Muscle of arm (tissue), 1 donor: ENCODE measurements at regions not wholly inside any gene's neighbourhood (a gene's known extent, or its start where the extent isn't known, plus 50 kb on each side); places are given as distances from the start of the nearest gene placed in this dataset.
"Not testable (repeated sequence)": the region's sequence is repeated elsewhere in the genome, so short reads cannot be mapped to it uniquely, and the experiment has no call there.

ENCODE experiments used
- DNase-seq: peaks from one replicate; pipeline ENCODE4 v3.0.0-alpha.2; 2013

DNA sequence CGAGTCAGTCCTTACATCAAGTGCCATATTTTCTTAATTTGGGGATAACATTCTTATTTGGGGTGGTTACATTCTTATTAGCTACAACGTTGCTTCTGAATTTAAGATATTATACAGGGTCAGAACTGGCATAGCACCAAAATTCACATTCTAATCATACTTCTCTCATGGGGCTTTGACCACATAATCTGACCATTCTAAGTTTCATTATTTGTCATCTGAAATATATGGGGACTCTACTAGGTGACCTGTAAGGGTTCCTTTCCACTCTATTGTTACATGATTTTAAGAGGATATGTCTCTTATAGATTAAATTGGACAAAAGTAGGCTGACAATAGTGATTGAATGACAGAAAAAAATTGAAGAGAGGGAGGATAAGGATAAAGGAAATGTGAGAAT, 536.5 kb downstream of the KCTD12 start:
- no peak for DNase-seq

DNA sequence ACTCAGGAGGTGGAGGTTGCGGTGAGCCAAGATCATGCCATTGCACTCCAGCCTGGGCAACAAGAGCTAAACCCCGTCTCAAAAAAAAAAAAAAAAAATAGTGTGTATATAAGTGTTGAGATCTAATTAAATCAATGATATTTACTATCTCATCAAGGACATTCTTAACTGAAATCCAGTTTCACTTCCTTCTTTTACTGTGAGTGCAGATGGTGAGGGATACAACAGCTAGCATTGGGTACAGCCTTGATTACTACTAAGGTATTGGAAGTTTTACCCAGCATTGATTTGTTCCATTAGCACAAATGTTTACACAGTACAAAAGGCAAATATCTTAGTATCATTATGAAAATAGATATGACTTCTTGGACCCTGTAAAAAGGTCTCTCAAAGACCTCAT, 546.6 kb downstream of the KCTD12 start:
- no peak for DNase-seq

DNA sequence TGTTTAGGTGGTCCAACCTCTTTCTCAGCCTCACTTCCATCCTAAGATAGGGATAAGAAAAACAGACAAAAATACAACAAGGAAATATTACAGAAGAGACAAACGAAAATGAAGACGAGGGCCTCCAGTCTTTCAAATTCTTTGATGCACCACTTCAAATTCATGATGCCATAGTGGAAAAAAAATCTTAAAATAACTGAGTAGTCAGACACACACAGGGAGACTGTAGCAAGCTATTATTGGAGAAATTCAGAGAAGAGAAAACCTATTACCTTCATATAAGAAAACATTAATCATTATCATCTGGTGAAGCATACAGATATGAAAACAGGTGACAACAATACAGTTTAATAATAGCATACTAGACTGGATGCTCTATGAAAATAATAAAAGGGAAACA, 548.2 kb downstream of the KCTD12 start:
- DNase-seq, result no peak

DNA sequence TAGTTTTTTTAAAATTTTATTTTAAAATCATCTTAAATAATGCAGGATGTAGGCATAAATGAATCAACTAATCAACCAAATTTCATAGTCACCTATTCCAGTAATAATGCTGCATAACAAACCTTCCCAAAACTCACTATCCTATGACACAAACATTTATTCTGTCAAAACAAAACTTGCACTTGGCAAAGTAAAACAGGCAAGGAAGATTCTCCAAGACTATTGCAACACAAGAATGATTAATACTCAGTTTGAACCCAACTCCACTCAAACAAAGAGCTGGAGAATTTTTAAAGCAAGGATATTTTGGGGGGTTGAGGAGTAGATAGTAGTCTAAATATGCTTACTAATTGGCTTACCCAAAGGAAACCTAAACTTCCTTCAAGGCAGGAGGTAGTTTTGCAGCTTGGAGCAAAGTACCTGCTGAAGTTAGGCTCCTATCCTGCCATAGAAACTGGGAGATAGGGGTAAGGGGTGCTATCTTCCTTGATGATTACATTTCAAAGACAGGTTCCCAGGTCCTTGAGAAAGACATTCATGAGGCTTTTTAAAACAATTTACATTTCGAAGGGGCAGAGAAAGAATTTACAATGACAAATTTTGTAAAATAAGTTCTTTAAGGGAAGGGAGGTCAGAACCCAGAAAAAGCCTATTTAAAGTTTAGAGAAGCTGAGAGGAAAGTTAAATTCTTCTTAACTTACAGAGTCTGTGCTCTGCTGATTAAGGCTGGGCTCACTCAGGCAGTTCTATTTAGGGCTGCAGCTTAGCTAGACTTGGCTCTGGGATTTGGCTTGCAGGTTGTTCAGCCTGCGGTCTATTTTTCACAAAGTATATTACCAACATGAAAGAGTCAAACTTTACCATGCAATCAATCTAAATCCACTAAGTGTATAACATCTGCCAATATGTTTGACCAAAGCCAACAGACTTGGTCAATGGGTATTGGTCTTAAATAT, 549.0 kb downstream of the KCTD12 start:
- DNase-seq, result no peak

DNA sequence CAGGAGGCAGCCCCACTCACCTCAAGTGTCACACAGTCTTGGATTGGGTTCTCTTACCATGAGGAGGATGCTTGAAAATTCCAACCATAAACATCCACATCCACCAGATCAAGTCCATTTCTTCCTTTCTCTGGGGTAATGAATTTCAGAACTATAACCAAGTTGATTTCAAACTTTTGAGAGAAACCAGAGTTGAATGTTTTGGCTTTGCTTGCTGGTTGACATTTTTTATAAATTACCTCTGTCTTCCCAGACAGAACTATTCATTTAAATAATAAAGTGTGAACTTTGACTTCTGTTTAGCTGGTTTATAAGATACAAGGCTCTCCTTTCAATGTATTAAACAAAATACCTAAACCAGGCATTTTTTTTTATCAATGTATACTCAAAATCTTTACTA, 550.7 kb downstream of the KCTD12 start:
- DNase-seq, result no peak

DNA sequence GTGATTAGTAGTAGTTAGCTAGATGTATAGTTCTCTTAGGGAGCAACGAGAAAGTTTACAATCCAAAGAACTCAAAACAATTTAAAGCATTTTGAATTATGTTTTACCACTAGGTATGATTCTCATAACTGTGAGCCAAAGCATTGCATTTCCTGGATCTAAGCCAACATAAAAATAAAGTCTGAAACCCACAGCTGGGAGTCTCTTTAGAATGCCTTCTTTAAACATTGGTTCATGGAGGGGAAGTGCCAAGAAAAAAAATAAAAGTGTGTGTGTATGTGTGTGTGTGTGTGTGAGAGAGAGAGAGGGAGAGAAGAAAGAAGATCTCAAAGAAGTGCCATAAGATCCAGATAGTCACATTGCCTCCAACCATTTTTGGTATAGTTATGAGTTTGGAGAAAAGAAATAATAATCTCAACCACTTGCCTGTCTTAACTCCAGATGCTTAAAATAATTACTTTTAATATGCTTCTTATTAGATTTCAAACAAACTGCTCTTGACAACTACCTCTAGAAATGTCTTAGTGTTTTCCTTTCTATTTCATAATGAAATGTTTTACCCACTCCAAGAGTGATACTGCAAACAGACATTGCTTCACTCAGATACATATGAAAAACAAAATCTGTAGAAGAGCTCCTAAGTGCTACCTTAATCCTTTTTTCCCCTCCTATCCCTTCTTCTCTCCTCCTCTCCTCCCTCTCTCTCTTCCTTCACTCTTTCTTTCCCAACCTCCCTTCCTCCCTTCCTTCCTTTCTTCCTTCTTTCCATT, 554.1 kb downstream of the KCTD12 start:
- DNase-seq, result peak; percentile 43

DNA sequence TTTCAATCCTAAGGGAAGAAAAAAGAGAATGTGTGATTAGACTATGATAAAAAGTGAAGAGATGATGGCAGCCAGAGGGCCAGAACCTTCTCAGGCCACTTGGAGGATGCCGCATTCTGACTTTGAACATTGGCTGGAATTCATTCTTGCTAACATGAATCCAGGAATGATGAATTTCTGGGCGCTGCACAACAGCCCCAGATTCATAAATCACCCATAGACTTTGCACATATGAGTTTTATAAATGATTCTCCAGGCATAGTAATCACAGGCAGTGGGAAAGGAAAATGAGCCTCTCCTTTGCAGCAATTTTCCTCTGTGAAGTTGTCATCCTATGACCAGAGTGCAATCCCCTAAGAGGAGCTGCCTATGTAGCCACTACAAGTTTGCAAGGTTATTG, 555.4 kb downstream of the KCTD12 start:
- peak; percentile 40 for DNase-seq

DNA sequence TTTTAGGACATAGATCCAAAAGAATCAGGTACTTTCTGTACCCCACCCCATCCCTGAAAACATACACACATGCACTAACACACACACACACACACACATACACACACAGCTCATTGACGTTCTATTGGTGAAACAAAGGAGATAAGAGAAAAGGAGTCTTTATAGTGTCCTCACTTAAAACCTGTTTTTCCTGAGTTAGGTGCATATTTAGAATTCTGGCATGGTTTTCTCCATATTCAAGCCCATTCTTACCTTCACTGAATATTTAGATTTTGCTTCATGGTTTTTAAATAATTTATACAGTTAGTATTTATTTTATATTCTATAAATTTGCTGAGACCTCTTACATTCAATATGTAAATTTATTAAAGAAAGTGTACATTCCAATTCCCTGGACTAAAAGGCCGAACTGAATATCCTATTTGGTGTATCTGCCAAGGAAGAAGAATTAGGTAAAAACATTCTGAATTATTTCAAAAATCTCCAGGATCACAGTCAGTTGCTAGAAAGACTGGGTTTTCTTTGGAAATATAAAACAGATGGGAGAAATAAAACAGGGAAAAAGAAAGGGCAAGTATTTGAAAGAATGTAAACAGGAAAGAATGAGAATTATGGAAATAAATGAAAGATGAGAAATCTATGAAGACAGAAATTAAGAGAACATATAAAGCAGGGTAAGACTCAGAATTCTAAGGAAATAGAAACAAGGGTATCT, 556.2 kb downstream of the KCTD12 start:
- DNase-seq, result no peak

DNA sequence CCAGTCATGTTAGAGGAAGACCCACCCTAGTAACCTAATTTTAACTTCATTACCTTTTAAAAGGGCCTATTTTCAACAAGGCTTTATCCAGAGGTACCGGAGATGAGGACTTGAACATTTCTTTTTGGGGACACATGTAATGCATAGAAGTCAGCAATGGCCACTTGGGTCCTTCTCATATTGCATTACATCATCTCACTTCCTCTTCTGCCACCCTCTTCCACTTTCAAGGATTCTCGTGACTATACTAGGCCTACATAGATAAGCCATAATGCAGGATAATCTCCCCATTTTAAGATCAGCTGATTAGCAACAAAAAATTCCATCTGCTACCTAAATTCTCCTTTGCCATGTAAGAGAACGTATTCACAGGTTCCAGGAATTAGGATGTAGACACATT, 557.2 kb downstream of the KCTD12 start:
- no peak for DNase-seq

DNA sequence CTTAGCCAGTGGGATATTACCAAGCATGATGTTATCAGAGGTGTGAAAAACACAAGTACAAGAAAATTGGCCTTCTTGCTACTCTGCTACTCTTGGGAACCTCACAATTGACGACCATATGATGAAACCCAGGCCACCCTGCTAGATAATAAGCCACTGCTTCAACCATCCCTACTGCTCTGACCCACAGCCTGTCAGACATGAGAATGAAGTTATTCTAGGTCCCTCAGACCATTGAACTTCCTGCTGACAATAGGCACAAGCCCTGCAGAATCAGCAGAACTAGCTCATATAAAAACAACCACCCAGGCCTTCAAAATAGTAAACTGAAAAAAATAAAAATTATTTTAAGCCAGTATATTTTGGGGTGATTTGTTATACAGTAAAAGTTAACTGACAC, 559.9 kb downstream of the KCTD12 start:
- no peak for DNase-seq

DNA sequence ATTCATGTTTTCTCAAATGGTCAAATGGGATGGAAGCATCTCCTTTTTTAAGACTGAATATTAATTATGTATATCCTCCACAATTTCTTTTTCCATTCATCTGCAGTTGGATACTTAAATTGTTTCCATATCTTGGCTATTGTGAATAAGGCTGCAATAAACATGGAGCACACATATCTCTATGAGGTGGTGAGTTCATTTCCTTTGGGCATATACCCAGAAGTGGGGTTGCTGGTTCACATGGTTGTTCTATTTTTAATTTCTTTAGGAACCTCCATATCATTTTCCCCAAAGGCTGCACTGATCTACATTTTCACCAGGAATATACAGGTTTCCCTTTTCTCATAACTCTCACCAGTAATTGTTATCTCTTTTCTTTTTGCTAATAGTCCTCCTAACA, 566.3 kb downstream of the KCTD12 start:
- DNase-seq, result no peak

DNA sequence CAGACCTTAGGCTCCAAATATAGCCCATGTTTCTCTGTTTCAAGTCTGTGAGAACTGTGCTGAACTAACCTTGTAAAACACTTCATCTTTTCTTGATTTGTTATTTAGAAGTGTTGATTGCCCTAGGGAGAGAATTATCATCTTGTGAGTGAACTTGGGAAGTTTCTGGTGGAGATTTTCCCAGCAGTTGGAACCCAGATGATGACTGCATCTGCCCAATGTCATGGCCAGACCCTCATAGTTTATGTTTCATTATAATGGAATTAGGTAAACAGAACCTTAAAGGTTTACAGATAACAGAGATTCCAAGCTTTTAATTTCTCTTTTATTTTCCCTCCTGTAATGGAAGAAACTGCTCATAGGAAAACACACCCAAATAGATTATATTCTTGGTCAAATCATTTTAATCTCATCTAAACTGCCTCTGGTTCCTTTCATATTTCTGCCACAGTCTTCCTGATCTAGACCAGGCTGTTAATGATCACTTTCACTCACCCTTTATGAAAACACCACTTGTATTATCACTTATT, 569.1 kb downstream of the KCTD12 start:
- no peak for DNase-seq

DNA sequence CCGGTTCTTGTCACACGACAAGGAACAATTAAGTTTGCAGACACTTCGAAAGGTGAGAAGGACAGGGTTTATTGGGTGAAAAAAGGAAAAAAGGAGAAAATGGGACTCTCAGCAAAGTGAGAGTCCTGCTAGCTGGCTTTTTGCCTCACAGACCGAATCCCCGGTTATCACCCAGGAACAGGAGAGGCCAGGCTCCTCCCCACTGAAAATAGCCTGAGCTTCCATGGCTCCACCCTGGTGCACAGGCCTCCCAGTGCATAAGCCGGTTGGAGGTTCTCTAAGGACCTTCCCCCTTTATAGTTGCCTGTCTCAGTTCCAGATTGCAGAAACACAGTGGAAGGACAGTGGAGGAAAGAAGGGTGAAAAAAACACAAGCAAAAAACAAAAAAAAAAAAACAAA, 571.7 kb downstream of the KCTD12 start:
- DNase-seq, result no peak

DNA sequence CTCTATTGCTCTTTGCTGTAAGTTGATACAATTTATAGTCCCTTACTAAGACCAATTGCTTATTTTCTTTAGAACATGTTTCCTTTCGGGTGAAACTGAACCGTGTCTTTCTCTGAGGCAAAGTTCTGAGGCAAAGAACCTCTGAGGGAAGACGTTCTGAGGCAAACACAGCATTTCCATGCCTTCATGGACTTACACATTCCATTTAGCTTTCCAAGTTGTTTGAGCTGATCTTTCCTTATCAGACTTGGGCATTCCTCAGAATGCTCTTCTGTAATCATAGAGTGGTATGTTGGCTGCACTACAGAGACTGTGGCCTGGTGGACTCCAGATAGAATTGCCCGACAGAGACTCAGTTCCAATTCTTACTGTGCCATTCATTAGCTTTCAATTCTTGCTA, 579.1 kb downstream of the KCTD12 start:
- no peak for DNase-seq

DNA sequence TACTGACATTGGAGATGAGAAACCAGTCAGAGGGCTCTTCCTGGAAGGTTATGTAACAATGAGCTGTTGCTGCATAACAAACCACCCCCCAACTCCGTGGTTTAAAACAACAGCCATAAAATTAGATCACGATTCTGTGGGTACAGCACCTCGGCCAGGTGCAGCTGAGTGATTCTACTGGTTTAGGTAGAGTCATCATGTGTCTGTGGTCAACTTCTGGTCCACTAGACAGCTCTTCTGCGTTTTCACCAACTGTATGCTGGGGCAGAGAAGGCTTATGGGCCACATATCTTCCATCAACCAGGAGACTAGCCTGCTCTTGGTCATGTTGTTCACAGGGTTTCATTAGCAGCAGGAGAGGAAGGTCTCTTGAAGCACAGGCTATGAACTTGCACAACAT, 585.5 kb downstream of the KCTD12 start:
- DNase-seq, result no peak

DNA sequence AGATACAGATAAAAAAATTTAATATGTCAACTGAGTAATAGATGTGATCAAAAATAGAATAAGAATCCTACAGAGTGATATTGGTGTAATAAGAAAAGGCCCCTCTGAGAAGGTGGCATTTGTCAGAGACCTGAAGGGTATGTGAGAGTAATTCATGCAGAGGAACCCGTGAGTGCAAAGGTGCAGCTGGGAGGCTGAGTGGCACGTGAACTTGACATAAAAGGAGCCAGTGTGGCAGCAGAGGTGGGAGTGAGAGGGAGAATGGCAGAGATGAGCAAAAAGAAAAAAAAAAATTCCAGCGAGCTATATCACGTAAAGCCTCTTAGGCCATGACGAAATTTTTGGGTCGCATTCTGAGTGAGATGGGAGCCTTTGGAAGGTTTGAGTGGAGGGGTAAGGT, 588.9 kb downstream of the KCTD12 start:
- DNase-seq, result no peak

DNA sequence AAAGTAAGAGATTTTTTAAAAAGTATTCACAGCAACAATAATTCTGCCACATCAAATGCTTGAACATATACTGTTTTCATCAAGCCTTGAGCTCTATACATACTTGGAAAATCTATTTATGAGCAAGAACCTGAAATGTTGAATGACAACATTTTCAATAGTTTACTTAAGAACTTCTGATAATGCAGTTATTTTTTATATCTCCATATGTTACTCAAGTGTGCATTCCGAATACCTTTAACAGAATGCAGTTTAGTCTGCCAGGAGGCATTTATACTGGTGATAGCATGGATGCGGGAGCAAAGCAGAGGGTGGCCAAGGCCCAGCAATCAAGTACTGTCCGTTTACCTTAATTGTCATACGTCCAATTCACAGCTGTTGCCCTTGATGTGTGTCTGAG, 589.5 kb downstream of the KCTD12 start:
- DNase-seq, result no peak

DNA sequence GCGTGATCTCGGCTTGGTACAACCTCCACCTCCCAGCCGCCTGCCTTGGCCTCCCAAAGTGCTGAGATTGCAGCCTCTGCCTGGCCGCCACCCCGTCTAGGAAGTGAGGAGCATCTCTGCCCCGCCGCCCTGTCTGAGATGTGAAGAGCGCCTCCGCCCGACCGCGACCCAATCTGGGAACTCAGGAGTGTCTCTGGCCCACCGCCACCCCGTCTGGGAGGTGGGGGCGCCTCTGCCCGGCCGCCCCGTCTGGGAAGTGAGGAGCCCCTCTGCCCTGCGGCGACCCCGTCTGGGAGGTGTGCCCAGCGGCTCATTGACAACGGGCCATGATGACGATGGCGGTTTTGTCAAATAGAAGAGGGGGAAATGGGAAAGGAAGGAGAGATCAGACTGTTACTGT, 591.2 kb downstream of the KCTD12 start:
- not testable (repeated sequence) for DNase-seq

DNA sequence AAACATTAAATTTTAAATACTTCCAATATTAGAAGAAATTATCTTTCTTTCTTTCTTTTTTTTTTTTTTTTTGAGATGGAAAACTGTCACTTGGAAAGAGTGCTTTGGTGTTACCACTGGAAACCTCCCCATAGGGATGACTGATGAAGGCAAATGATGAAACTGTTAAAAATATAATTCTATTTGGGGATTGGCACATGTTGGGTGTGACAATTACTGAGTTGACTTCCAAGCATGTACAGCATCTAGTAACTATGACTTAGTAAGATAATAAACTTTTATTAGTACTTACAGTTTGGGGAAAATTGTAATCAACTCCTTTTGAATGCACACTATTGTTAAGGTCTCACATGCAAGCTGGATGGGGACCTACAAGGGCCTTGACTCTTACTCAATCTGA, 592.5 kb downstream of the KCTD12 start:
- no peak for DNase-seq

DNA sequence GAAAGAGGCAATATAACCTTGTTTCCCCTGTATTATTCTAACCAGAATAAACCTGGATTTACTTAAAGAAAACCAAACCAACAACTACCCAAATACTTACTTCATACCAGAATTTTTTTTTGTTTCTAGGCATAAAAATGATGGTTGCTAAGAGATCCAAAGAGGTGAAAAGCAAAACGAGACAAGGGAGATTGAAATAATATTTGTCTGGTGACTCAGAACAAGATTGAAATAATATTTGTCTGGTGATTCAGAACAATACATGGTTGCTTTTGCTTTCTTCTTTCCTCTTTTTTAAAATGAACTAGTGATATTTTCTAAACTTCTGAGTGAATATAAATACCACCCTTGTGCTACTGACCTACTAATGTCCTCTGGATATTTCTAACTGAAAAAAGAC, 592.9 kb downstream of the KCTD12 start:
- DNase-seq, result no peak

DNA sequence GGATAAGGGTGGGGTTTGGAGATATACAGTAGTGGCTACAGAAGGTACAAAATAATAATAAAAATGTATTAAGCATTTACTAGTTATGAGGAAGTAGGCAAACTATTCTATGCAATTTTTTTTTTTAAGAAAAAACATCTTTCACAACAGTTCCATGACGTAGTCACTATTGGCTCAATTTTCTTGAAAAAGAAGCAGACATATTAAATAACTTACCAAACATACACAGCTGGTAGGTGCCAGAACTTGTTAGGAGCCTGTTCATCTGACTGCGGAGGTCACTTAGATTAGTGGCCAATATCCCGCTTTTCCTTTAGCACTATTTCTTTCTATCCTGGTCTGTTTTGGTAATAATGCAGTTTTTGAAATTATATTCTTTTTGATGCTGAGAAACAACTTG, 593.5 kb downstream of the KCTD12 start:
- no peak for DNase-seq

DNA sequence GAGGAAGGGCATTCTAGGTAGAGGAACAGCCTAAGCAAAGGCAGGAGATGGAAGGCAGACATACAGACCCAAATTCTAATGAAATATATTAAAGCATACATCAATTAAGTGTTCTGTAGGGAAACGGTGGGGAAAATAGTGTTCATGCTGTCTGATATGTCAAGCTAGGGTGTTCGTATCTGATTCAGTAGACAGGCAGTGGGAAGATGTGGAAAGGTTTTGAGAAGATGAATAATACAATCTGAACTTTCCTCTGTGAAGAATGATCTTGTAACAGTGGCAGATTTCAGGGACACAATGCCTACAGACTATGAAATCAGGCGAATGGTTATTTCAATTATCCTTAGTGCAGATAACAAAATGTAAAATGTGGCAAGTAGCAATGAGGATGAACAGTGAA, 594.2 kb downstream of the KCTD12 start:
- no peak for DNase-seq
